ENCODE measurements at regions not wholly inside any gene's neighbourhood (a gene's known extent, or its start where the extent isn't known, plus 50 kb on each side); places are given as distances from the start of the nearest gene placed in this dataset.

GRCh38 chr6:121873595-121873994 lies 438.1 kb downstream of the GJA1 start:
- DNase-seq (ENCODE audit: insufficient read length, low spot score): no peak
- FAIRE-seq: no peak

GRCh38 chr6:121876721-121877120 lies 441.3 kb downstream of the GJA1 start:
- no peak for FAIRE-seq
- no peak for DNase-seq (ENCODE audit: insufficient read length, low spot score)
- TF ChIP-seq POLR2AphosphoS5 (IDR thresholded peaks at IDR 0.05; ENCODE audit: low read depth, low read length) (no peak), SPI1 (IDR thresholded peaks at IDR 0.05; ENCODE audit: low read depth, low read length) (no peak), PAX5 (IDR thresholded peaks at IDR 0.05; ENCODE audit: insufficient read depth, low read length, severe bottlenecking) (no peak), POU2F2 (IDR thresholded peaks at IDR 0.05; ENCODE audit: low read depth, low read length) (no peak), POLR2A (IDR thresholded peaks at IDR 0.05; ENCODE audit: low read depth, low read length) (no peak)

More at GRCh38 chr6:121873595-121873994, 438.1 kb downstream of the GJA1 start:
- no peak for TF ChIP-seq SPI1 (IDR thresholded peaks at IDR 0.05; ENCODE audit: low read depth, low read length)
- TF ChIP-seq POLR2A (IDR thresholded peaks at IDR 0.05; ENCODE audit: low read depth, low read length): no peak
- no peak for TF ChIP-seq POLR2AphosphoS5 (IDR thresholded peaks at IDR 0.05; ENCODE audit: low read depth, low read length)
- TF ChIP-seq PAX5 (IDR thresholded peaks at IDR 0.05; ENCODE audit: insufficient read depth, low read length, severe bottlenecking): no peak
- TF ChIP-seq TAF1 (IDR thresholded peaks at IDR 0.05; ENCODE audit: low read depth, low read length): no peak
- TF ChIP-seq POU2F2 (IDR thresholded peaks at IDR 0.05; ENCODE audit: low read depth, low read length): no peak

DNA sequence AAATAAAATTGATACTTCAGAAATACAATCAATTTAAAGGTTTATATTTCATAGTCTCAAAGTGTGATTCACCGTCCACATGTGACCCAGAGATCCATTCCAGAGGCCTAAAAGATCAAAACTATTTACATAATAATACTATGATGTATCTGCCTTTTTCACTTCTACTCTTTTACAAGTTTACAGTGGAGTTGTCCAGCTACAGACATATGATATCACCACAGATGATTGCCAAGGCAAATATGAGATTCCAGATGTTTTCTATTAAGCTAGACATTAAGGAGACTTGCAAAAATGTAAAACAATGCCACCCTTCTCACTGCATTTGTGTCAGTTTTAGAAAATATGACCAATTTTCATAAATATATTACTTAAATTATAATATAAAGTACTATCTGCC lies 443.7 kb downstream of the GJA1 start:
- no peak for TF ChIP-seq PAX5 (IDR thresholded peaks at IDR 0.05; ENCODE audit: insufficient read depth, low read length, severe bottlenecking)
- TF ChIP-seq POLR2AphosphoS5 (IDR thresholded peaks at IDR 0.05; ENCODE audit: low read depth, low read length): no peak
- TF ChIP-seq POU2F2 (IDR thresholded peaks at IDR 0.05; ENCODE audit: low read depth, low read length): no peak
- no peak for TF ChIP-seq TAF1 (IDR thresholded peaks at IDR 0.05; ENCODE audit: low read depth, low read length)
- no peak for DNase-seq (ENCODE audit: insufficient read length, low spot score)
- no peak for FAIRE-seq

GRCh38 chr6:121880831-121881230 lies 445.4 kb downstream of the GJA1 start:
- DNase-seq (ENCODE audit: insufficient read length, low spot score) (no peak), FAIRE-seq (no peak)
- no peak for TF ChIP-seq POLR2A (IDR thresholded peaks at IDR 0.05; ENCODE audit: low read depth, low read length)
- TF ChIP-seq POU2F2 (IDR thresholded peaks at IDR 0.05; ENCODE audit: low read depth, low read length): no peak
- no peak for TF ChIP-seq SPI1 (IDR thresholded peaks at IDR 0.05; ENCODE audit: low read depth, low read length)
- TF ChIP-seq POLR2AphosphoS5 (IDR thresholded peaks at IDR 0.05; ENCODE audit: low read depth, low read length): no peak
- TF ChIP-seq TAF1 (IDR thresholded peaks at IDR 0.05; ENCODE audit: low read depth, low read length): no peak
- TF ChIP-seq PAX5 (IDR thresholded peaks at IDR 0.05; ENCODE audit: insufficient read depth, low read length, severe bottlenecking): no peak

DNA sequence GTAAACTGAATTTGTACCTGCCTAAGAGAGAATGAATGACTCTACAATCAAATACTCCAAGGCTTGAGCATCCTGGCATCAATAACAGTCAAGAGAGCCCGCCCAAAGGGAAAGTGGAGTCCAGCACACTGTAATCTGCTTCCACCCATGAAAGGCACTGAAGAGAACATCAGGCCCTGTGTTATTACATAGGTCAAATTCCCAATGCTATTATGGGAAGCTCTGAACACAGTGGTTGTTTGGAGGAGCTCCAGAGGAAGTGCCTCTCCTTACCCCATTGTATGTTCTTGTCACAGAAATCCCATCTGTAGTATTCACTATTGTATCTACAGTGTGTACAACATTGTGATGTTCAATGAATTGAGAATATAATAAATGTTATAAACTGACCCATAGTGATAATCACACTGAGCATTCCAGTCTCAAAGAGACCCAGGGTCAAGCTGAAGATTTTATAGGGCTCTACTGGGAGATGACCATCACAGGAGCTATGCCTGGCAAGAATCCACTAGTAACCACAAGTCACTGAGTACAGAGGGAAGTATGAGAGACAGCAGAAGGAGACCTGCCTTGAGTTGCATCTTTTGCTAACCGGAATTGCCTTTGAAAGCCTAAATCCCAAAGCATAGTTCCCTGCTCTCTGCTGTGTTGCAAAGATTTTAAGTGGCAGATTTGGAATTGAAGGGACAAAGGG lies 446.7 kb downstream of the GJA1 start:
- FAIRE-seq (no peak), DNase-seq (ENCODE audit: insufficient read length, low spot score) (no peak)
- no peak for TF ChIP-seq POU2F2 (IDR thresholded peaks at IDR 0.05; ENCODE audit: low read depth, low read length)
- TF ChIP-seq SPI1 (IDR thresholded peaks at IDR 0.05; ENCODE audit: low read depth, low read length): no peak
- TF ChIP-seq TAF1 (IDR thresholded peaks at IDR 0.05; ENCODE audit: low read depth, low read length): no peak
- TF ChIP-seq POLR2AphosphoS5 (IDR thresholded peaks at IDR 0.05; ENCODE audit: low read depth, low read length): no peak
- TF ChIP-seq PAX5 (IDR thresholded peaks at IDR 0.05; ENCODE audit: insufficient read depth, low read length, severe bottlenecking): no peak
- TF ChIP-seq POLR2A (IDR thresholded peaks at IDR 0.05; ENCODE audit: low read depth, low read length): no peak

DNA sequence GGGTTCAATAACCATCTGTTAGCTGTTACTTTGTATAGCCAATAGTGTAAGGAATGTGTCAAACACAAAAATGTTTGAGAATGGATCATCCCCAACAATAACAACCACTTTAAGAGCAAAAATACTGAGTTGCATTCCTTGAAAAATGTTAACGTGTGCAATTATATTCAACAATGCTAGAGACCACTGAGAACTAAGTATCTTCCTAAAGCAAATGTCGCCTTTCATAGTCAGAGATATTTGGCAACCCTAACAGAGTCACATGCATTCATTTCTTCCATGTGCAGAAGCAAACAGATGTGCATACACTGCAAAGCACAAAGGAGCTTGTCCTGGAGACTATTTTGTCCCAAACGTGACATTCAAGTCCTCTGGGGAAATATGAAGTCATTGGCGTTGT lies 448.6 kb downstream of the GJA1 start:
- TF ChIP-seq SPI1 (IDR thresholded peaks at IDR 0.05; ENCODE audit: low read depth, low read length) (no peak), POU2F2 (IDR thresholded peaks at IDR 0.05; ENCODE audit: low read depth, low read length) (no peak), PAX5 (IDR thresholded peaks at IDR 0.05; ENCODE audit: insufficient read depth, low read length, severe bottlenecking) (no peak), POLR2AphosphoS5 (IDR thresholded peaks at IDR 0.05; ENCODE audit: low read depth, low read length) (no peak), TAF1 (IDR thresholded peaks at IDR 0.05; ENCODE audit: low read depth, low read length) (no peak), POLR2A (IDR thresholded peaks at IDR 0.05; ENCODE audit: low read depth, low read length) (no peak)
- FAIRE-seq (no peak), DNase-seq (ENCODE audit: insufficient read length, low spot score) (no peak)

DNA sequence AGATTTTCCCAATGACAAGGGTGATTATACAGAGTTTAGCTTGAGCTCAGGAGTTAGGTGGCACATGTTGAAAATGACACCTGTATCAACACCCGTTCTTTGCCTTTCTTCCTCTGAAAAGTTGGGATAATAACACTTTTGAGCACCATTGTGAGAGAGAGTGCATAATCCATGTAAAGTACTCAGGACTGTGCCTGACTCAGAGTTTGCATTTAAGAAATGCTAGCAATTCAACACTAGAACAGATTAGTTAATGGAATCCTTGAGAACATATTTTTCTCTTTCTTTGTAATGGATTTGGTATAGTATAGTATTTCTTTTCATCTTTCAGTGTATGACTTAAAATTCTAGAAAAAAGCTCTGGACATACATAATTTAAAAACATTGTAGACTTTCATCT lies 449.2 kb downstream of the GJA1 start:
- TF ChIP-seq POLR2A (IDR thresholded peaks at IDR 0.05; ENCODE audit: low read depth, low read length) (no peak), SPI1 (IDR thresholded peaks at IDR 0.05; ENCODE audit: low read depth, low read length) (no peak), POLR2AphosphoS5 (IDR thresholded peaks at IDR 0.05; ENCODE audit: low read depth, low read length) (no peak), PAX5 (IDR thresholded peaks at IDR 0.05; ENCODE audit: insufficient read depth, low read length, severe bottlenecking) (no peak), TAF1 (IDR thresholded peaks at IDR 0.05; ENCODE audit: low read depth, low read length) (no peak), POU2F2 (IDR thresholded peaks at IDR 0.05; ENCODE audit: low read depth, low read length) (no peak)
- no peak for FAIRE-seq

DNA sequence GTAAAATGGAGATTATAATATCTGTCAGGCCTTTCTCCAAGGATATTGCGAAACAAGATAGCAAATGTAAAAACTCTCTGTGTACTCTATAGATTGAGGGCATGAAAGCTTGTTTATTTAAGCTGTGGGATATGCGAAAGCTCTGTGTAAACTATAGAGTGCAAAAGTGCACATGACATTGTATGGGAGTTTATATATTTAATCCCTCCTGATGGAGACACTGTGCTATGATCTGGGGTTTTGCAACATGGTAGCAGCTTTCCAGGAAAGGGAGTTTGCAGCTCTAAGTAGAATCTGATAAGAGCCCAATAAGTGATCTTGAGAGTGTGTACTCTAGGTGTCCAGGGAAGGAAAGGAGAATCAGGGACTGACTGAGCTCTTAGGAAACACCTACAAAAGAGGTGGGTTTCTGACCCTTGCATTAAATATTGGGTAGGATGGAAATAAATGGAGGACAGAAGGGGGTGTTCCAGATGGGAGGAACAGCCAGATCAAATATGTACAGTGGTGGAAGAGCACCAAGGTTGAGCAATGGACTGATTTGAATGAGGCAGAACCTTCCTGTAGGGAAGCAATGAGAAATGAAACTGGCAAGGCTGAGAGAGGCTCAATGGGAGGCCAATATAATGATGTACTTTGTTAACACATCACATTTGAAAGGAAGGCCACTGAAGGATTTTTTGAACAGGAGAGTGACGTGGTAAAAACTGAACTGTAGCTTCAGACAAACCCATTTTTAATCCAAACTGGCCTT lies 450.1 kb downstream of the GJA1 start:
- FAIRE-seq (no peak), DNase-seq (ENCODE audit: insufficient read length, low spot score) (no peak)
- TF ChIP-seq POU2F2 (IDR thresholded peaks at IDR 0.05; ENCODE audit: low read depth, low read length): no peak
- TF ChIP-seq POLR2AphosphoS5 (IDR thresholded peaks at IDR 0.05; ENCODE audit: low read depth, low read length): no peak
- TF ChIP-seq TAF1 (IDR thresholded peaks at IDR 0.05; ENCODE audit: low read depth, low read length): no peak
- TF ChIP-seq SPI1 (IDR thresholded peaks at IDR 0.05; ENCODE audit: low read depth, low read length): no peak

More for the DNA sequence above, 449.2 kb downstream of the GJA1 start:
- no peak for DNase-seq (ENCODE audit: insufficient read length, low spot score)

DNA sequence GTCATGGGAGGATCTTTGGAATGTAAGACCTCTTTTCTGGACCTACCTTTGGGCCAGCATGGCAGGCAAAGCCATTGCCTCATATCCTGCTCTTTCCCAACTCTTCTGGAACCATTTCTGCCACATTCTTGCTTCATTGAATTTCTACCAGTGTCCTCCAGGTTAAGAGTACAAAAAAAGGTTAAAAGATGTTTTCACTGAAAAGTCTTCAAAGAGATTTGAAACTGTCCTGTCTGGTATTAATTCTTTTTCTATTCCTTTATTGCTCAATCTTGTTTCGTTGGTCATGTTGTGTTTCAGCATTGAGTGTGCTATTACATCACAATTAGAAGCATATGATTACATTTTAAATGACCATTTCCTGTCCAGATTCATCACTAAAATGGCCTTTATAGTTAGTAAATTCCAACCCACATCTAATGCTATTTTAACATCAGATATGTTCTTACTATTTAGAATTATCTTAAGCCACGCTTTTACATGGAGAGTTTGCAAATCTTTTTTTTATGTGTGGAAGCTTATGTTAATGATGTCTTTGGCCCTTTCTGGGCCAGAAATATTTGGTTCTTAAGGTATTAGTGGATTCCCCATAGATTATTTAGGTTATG lies 450.9 kb downstream of the GJA1 start:
- no peak for DNase-seq (ENCODE audit: insufficient read length, low spot score)
- no peak for TF ChIP-seq PAX5 (IDR thresholded peaks at IDR 0.05; ENCODE audit: insufficient read depth, low read length, severe bottlenecking)
- no peak for TF ChIP-seq POU2F2 (IDR thresholded peaks at IDR 0.05; ENCODE audit: low read depth, low read length)
- no peak for TF ChIP-seq POLR2AphosphoS5 (IDR thresholded peaks at IDR 0.05; ENCODE audit: low read depth, low read length)
- no peak for TF ChIP-seq POLR2A (IDR thresholded peaks at IDR 0.05; ENCODE audit: low read depth, low read length)
- no peak for TF ChIP-seq TAF1 (IDR thresholded peaks at IDR 0.05; ENCODE audit: low read depth, low read length)
- TF ChIP-seq SPI1 (IDR thresholded peaks at IDR 0.05; ENCODE audit: low read depth, low read length): no peak
- no peak for FAIRE-seq
